Spinal cord (tissue), 9 donors: ENCODE measurements at regions not wholly inside any gene's neighbourhood (a gene's known extent, or its start where the extent isn't known, plus 50 kb on each side); places are given as distances from the start of the nearest gene placed in this dataset.

Experiments
- DNase-seq, 6 donors: peaks; one replicate each; pipeline versions ENCODE4 v3.0.0 to v3.0.0-alpha.2; 2013 to 2015; ENCODE audit warnings: low spot score in 6 of 6, low read depth in 4 of 6
- H3K27ac ChIP-seq: one replicate; pipeline ENCODE4 v1.5.1; 2013; ENCODE audit warnings: low read depth, low read length, control low read depth
- H3K27me3 ChIP-seq: one replicate; pipeline ENCODE4 v1.6.1; 2013; ENCODE audit warnings: low read length; ENCODE audit not compliant: control insufficient read depth, insufficient read depth
- H3K36me3 ChIP-seq: one replicate; pipeline ENCODE4 v1.6.1; 2013; ENCODE audit warnings: low read length; ENCODE audit not compliant: control insufficient read depth, insufficient read depth
- H3K4me1 ChIP-seq: one replicate; pipeline ENCODE4 v1.6.1; 2013; ENCODE audit warnings: low read length; ENCODE audit not compliant: control insufficient read depth, insufficient read depth
- H3K4me3 ChIP-seq: one replicate; pipeline ENCODE4 v1.5.1; 2013; ENCODE audit warnings: low read depth, low read length, control low read depth
- H3K9me3 ChIP-seq: one replicate; pipeline ENCODE4 v1.6.1; 2013; ENCODE audit warnings: low read length; ENCODE audit not compliant: control insufficient read depth, insufficient read depth
- WGBS: methylation state at CpG from one replicate; pipeline ENCODE4 v1.1.5; 2013; ENCODE audit warnings: missing lambda C conversion rate; ENCODE audit not compliant: insufficient coverage; 5-methylcytosine and 5-hydroxymethylcytosine counted together
- donor health status: healthy.

DNA sequence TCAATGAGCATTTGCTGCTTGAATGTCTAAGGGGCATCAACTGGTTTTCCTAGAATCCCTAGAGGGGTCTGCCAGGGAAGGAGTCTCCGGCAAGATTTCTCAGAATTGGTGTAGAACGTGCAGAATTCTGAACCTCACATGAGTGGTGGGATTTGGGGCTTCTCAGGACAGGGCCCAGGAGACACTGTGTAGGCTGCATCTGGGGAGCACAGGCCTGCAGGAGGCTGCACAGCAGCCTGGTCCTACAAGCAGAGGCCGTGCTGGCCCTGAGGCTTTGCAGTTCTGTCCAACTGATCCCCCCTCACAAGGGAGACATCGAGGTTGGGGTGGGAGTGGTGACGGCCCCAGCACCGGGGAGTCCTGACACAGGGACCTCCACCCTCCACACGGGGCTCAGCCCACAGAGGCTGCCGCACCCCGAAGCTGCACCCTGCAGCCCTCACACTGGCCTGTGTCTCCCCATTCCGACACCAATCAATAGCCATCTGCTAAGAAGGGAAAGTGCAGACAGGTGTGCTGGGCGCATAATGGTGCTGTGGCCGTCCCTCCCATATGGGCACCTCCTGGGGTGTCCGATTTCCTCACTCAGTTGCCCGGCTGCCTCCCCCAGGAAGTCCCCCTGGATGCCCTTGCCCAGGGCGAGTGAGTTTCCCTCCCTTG, 688.1 kb downstream of the BRD1 start:
- H3K36me3 ChIP-seq: no peaks in the 10 kb centered on the region
- H3K27me3 ChIP-seq: no peaks in the 10 kb centered on the region
- peaks cover 27% of the 10 kb centered on the region for H3K4me1 ChIP-seq
- no peaks in the 10 kb centered on the region for H3K9me3 ChIP-seq
- no peak for DNase-seq
- H3K27ac ChIP-seq: no peak overlapping the region
- 77% methylated on average over 8 of the region's 15 CpGs for WGBS
- no peak overlapping the region for H3K4me3 ChIP-seq

- no peak overlapping the region for H3K27ac ChIP-seq
- no peaks in the 10 kb centered on the region for H3K9me3 ChIP-seq
- WGBS: 100% methylated on average over 1 of the region's 1 CpG
- peaks cover 27% of the 10 kb centered on the region for H3K4me1 ChIP-seq
- DNase-seq: no peak
- no peaks in the 10 kb centered on the region for H3K36me3 ChIP-seq
- H3K27me3 ChIP-seq: no peaks in the 10 kb centered on the region
- H3K4me3 ChIP-seq: no peak overlapping the region
These were observed 689.4 kb downstream of the BRD1 start for GRCh38 chr22:49138250-49138790.

DNA sequence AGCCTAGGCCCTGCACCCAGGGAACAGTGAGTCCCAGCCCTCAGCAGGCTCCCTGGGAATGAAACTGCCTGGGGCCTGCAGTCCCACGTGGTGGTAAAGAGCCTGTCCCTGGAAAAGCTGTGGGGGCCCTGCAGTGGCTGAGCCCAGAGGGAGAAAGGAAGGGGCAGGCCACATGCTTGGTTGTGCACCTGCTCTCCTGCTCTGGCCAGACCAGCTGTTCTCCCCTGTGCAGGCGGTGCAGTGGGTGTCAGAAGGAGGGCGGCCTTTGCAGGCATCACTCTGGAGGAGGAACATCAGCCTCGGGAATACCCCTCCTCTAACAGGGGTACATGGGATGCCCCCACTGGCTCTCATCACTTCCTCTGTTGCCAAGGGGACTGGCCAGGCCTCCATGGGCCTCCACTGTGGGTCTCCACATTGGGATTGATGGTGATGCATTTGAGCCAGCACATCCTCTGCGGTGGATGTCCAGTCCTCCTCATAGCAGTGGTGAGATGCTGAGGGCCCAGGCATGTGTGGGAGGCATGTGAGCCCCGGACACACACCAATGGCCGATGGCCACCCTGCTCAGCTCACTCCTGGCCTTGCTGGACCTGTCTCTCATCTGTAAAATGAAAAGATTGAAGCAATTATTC, 690.4 kb downstream of the BRD1 start:
- Histone ChIP-seq H3K27ac (no peak overlapping the region), H3K27me3 (no peaks in the 10 kb centered on the region), H3K4me1 (peaks cover 27% of the 10 kb centered on the region), H3K9me3 (no peaks in the 10 kb centered on the region), H3K36me3 (no peaks in the 10 kb centered on the region), H3K4me3 (no peak overlapping the region)
- DNase-seq: no peak
- WGBS: 77% methylated on average over 5 of the region's 7 CpGs

- Histone ChIP-seq H3K4me1 (peaks cover 26% of the 10 kb centered on the region), H3K27ac (no peak overlapping the region), H3K36me3 (no peaks in the 10 kb centered on the region), H3K4me3 (no peak overlapping the region), H3K9me3 (no peaks in the 10 kb centered on the region), H3K27me3 (peaks cover 2% of the 10 kb centered on the region)
- WGBS: 84% methylated on average over 9 of the region's 9 CpGs
- no peak for DNase-seq
These were observed 690.9 kb downstream of the BRD1 start for GRCh38 chr22:49136816-49137180.

DNA sequence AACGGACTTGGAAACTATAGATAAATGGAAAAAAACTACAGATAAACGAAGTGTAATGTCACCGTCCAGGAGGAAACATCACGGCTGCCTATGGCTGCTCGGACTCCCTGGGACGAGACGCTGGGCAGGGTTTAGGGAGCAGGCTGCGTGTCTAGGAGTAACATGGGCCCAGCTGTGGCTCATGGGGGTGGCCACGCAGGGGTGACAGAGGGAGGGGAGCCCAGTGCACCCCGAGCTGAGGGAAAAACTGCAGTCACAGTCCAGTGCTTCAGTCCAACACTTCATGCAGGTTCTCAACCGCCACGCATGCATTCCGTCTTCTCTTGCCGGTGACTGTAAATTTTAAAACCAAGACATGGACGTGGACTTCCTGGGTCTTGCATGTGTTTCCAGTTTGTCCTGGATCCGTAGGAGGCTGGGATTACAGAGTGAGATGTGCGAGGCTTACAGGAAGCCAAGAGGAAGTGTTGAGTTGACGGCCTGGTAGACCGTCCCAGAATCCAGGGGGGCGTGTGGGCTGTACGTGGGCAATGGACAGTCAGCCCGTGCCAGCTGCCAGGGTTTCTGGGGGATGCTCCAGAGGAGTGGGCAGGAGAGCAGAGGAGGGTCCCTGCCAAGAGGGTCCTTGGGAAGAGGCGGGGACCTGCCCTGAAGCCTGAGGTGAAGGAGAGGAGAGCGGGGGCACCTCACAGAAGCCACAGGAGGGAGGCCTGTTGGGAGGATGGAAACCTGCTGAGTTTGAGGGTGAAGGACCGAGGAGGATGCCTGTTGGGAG, 691.4 kb downstream of the BRD1 start:
- WGBS: 84% methylated on average over 24 of the region's 25 CpGs
- H3K27me3 ChIP-seq: peaks cover 2% of the 10 kb centered on the region
- DNase-seq: no peak

GRCh38 chr22:49134076-49134475, 693.6 kb downstream of the BRD1 start:
- DNase-seq: no peak
- H3K4me3 ChIP-seq: no peak overlapping the region
- peaks cover 2% of the 10 kb centered on the region for H3K27me3 ChIP-seq
- 94% methylated on average over 8 of the region's 13 CpGs for whole genome bisulfite sequencing
- H3K9me3 ChIP-seq: no peaks in the 10 kb centered on the region
- H3K36me3 ChIP-seq: no peaks in the 10 kb centered on the region
- peaks cover 5% of the 10 kb centered on the region for H3K4me1 ChIP-seq
- no peak overlapping the region for H3K27ac ChIP-seq

More for the DNA sequence above, 691.4 kb downstream of the BRD1 start:
- H3K36me3 ChIP-seq: no peaks in the 10 kb centered on the region
- H3K4me1 ChIP-seq: peaks cover 20% of the 10 kb centered on the region
- no peak overlapping the region for H3K4me3 ChIP-seq
- no peaks in the 10 kb centered on the region for H3K9me3 ChIP-seq
- H3K27ac ChIP-seq: no peak overlapping the region

- WGBS: 38% methylated on average over 4 of the region's 5 CpGs
- Histone ChIP-seq H3K4me3 (no peak overlapping the region), H3K4me1 (peaks cover 5% of the 10 kb centered on the region), H3K36me3 (no peaks in the 10 kb centered on the region), H3K27me3 (peaks cover 2% of the 10 kb centered on the region), H3K9me3 (no peaks in the 10 kb centered on the region), H3K27ac (no peak overlapping the region)
- no peak for DNase-seq
These were observed 694.1 kb downstream of the BRD1 start for GRCh38 chr22:49133541-49133940.

- Histone ChIP-seq H3K36me3 (no peaks in the 10 kb centered on the region), H3K9me3 (peaks cover 1% of the 10 kb centered on the region), H3K27me3 (peaks cover 2% of the 10 kb centered on the region), H3K4me3 (no peak overlapping the region), H3K4me1 (peaks cover 3% of the 10 kb centered on the region), H3K27ac (no peak overlapping the region)
- 95% methylated on average over 6 of the region's 9 CpGs for WGBS
- DNase-seq: no peak
These were observed 695.7 kb downstream of the BRD1 start for GRCh38 chr22:49132009-49132408.

DNA sequence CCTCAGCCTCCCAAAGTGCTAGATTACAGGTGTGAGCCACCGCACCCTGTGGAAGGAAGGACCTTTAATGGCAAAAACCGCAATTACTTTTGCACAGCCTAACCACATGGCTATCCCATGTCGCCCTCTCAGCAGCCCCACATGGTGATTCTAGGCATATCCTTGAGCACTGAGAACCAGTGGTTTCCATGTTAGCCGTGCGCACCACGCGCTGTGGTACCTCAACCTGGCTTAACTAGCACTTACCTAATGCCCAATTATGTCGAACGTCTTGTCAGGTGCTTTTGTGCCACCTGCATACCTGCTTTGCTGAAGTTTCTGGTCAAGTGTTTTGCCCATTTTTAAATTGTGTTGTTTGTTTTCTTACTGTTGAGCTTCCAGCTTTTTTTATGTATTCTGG, 697.9 kb downstream of the BRD1 start:
- 99% methylated on average over 9 of the region's 9 CpGs for WGBS
- Histone ChIP-seq H3K9me3 (peaks cover 2% of the 10 kb centered on the region), H3K27ac (no peak overlapping the region), H3K4me1 (no peaks in the 10 kb centered on the region), H3K36me3 (no peaks in the 10 kb centered on the region), H3K4me3 (no peak overlapping the region), H3K27me3 (peaks cover 2% of the 10 kb centered on the region)
- no peak for DNase-seq
